Chondrocyte (in vitro differentiated cells): ENCODE measurements at regions not wholly inside any gene's neighbourhood (a gene's known extent, or its start where the extent isn't known, plus 50 kb on each side); places are given as distances from the start of the nearest gene placed in this dataset.

Experiments
- DNase-seq: peaks from one replicate; pipeline ENCODE4 v3.0.0; 2021; ENCODE audit warnings: mixed read lengths, low spot score
- H3K27ac Mint-ChIP-seq: one replicate; pipeline ENCODE4 v1.8.0; 2021; ENCODE audit warnings: mild to moderate bottlenecking, moderate library complexity, mixed read lengths; ENCODE audit not compliant: unreplicated experiment
- H3K27me3 Mint-ChIP-seq: 2 replicates; pipeline ENCODE4 v1.8.0; 2021; ENCODE audit warnings: low read depth, mixed read lengths
- H3K36me3 Mint-ChIP-seq: 2 replicates; pipeline ENCODE4 v1.8.0; 2021; ENCODE audit warnings: low read depth, mixed read lengths
- H3K4me1 Mint-ChIP-seq: 2 replicates; pipeline ENCODE4 v1.8.0; 2021; ENCODE audit warnings: low read depth, mild to moderate bottlenecking, mixed read lengths
- H3K4me3 Mint-ChIP-seq: one replicate; pipeline ENCODE4 v1.8.0; 2021; ENCODE audit warnings: mild to moderate bottlenecking, moderate library complexity, mixed read lengths; ENCODE audit not compliant: unreplicated experiment
- H3K9me3 Mint-ChIP-seq: 2 replicates; pipeline ENCODE4 v1.8.0; 2021; ENCODE audit warnings: low read depth, mixed read lengths
- CTCF ChIP-seq: fragments of 200-600 bp; sonication (generic); IDR thresholded peaks from 2 replicates; pipeline ENCODE4 v1.5.0; 2021; ENCODE audit warnings: antibody characterized with exemption, mild to moderate bottlenecking, moderate library complexity

- H3K27me3 Mint-ChIP-seq = peaks cover 11% of the 10 kb centered on the region
- no peak overlapping the region for H3K4me3 Mint-ChIP-seq
- no peaks in the 10 kb centered on the region for H3K4me1 Mint-ChIP-seq
These were observed 224.5 kb downstream of the UXS1 start for GRCh38 chr2:105969552-105969951.

DNA sequence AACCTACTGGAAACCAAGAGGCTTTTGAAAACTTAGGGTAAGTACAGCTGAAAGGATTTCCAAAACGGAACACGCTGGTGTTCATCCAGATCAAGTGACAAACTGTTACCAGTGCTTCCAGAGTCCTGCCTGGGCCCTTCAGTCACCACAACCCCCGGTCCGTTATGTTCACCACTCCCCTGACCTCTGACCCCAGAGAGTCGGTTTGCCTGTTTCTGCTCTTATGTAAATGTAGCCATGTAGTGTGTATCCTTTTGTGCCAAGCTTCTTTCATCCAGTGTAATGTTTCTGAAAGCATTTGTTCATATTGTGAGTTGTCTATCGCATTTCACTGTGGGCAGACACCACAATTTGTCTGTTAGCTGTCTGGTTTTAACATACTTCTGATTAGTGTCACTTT is 217.5 kb downstream of the NCK2 start:
- TF ChIP-seq CTCF = no peak
- H3K4me3 Mint-ChIP-seq = no peak overlapping the region
- no peak overlapping the region for H3K27ac Mint-ChIP-seq
- H3K27me3 Mint-ChIP-seq = peaks cover 21% of the 10 kb centered on the region
- H3K4me1 Mint-ChIP-seq = no peaks in the 10 kb centered on the region
- H3K9me3 Mint-ChIP-seq = peaks cover 10% of the 10 kb centered on the region
- H3K36me3 Mint-ChIP-seq = peaks cover 5% of the 10 kb centered on the region
- no peak for DNase-seq

More at GRCh38 chr2:105969552-105969951, 224.5 kb downstream of the UXS1 start:
- peaks cover 4% of the 10 kb centered on the region for H3K9me3 Mint-ChIP-seq
- H3K27ac Mint-ChIP-seq = no peak overlapping the region
- TF ChIP-seq CTCF = peak; percentile 41
- H3K36me3 Mint-ChIP-seq = peaks cover 2% of the 10 kb centered on the region
- no peak for DNase-seq

DNA sequence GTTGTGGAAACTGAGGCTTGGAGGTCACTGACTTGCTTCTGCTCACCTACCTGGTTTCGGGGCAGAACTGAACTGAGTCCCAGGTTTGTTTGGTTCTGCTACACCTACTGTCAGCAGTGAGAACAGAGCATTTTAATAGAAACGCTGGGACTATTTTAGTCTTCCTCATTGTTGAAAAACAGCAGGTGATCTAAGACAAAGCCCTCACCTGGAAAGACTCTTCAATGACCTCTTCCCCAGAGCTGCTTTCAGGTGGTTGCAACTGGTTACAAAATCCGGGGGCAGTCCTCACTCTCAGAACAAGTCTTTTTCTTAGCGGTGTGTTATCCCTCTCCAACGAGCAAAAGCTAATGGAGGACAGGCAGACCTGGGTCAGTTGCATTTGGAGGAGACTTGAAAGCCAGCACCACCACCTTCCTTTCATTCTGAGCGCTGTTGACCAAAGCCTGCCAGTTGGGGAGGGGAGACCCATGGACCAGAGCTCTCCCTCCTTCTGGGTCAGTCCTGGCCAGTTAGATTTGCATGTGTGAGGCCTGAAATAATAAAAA is 217.0 kb downstream of the NCK2 start:
- Mint-ChIP-seq H3K4me3 (no peak overlapping the region), H3K4me1 (no peaks in the 10 kb centered on the region), H3K9me3 (peaks cover 10% of the 10 kb centered on the region), H3K27me3 (peaks cover 22% of the 10 kb centered on the region), H3K36me3 (peaks cover 5% of the 10 kb centered on the region), H3K27ac (no peak overlapping the region)
- DNase-seq = no peak
- TF ChIP-seq CTCF = no peak

DNA sequence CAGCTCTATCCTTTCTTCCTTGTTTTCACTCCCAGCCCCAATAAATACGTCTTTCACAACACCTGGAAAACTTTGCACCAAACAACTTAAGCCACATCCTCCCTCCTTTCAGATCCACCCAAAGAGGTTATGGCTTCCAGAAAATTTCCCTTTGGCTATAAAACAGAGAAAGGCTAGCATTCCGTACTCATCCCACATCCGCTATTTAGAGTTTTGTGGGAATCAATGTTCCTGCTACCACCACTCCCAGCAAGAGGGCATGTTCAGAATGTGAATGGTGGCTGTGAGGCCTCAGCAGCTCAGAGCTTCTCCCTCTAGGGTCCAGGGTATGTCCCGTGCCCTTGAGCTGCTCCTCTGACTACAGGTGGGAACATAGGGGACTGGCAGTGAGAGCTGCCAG is 214.6 kb downstream of the NCK2 start:
- no peak overlapping the region for H3K4me3 Mint-ChIP-seq
- H3K27me3 Mint-ChIP-seq = peaks cover 33% of the 10 kb centered on the region
- TF ChIP-seq CTCF = no peak
- DNase-seq = no peak
- peaks cover 10% of the 10 kb centered on the region for H3K9me3 Mint-ChIP-seq
- H3K36me3 Mint-ChIP-seq = peaks cover 5% of the 10 kb centered on the region
- H3K27ac Mint-ChIP-seq = no peak overlapping the region
- no peaks in the 10 kb centered on the region for H3K4me1 Mint-ChIP-seq

- H3K4me1 Mint-ChIP-seq = no peaks in the 10 kb centered on the region
- H3K36me3 Mint-ChIP-seq = peaks cover 2% of the 10 kb centered on the region
- peaks cover 10% of the 10 kb centered on the region for H3K9me3 Mint-ChIP-seq
- H3K27me3 Mint-ChIP-seq = peaks cover 38% of the 10 kb centered on the region
- TF ChIP-seq CTCF = no peak
- no peak overlapping the region for H3K4me3 Mint-ChIP-seq
- DNase-seq = no peak
- H3K27ac Mint-ChIP-seq = no peak overlapping the region
These were observed 210.2 kb downstream of the NCK2 start for GRCh38 chr2:105954891-105955290.
